GM18951 (cell line): ENCODE measurements at regions not wholly inside any gene's neighbourhood (a gene's known extent, or its start where the extent isn't known, plus 50 kb on each side); places are given as distances from the start of the nearest gene placed in this dataset.

Experiments used
- POLR2A ChIP-seq: IDR thresholded peaks from 4 replicates; pipeline ENCODE4 v1.6.1; 2011; ENCODE audit warnings: mild to moderate bottlenecking; ENCODE audit not compliant: insufficient read length, insufficient read depth; ENCODE audit errors: extremely low read depth
- in situ Hi-C: fragments of 300-500 bp; cut with MboI; formaldehyde crosslinking; loops from one replicate; pipeline ENCODE4 v1.12.0; 2022; ENCODE audit warnings: low sequenced_read_pairs, mixed read lengths, inconsistent platforms; ENCODE audit not compliant: unreplicated experiment

- in situ Hi-C loops = loop anchor here (5.0 to 10.0 kb wide), 2 partner anchors 57 to 180 kb away; no protein-coding TSS in a partner anchor
- peak; percentile 41 for TF ChIP-seq POLR2A
These were observed 50.6 kb upstream of the SMNDC1 start for GRCh38 chr10:110355141-110355831.

DNA sequence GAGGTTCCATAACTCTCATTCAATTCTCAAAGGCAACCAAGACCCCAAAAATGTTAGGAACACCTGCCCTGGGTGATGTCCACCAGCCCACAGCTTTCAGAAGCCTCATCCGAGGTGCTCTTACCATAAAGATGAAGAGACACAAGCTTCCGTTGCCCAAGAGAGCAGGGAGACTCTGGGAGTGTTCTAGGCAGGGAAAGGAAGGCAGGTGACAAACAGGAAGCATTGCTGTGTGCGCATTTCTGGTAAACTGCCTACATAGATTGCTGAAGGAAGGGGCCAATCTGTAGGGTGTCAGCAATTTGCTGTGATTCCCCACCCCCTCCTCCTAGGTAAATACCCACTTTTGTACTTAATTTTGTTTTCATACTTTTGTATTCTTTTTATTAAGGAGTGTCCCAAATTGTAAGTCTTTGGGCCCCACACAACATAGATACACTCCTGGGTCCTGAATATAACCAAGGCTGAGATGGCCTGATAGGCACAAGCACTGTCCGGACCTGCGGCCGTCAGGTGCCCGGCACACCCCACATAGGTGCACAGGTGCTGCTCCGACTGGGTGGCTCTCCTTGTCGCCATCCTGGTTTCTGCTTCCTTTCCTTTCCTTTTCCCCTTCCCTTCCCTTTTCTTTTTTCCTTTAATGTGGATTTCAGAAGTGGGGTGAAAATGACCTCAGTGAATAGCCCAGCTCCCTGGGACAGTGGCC, 51.4 kb upstream of the SMNDC1 start:
- in situ Hi-C loops = loop anchor here (5.0 to 10.0 kb wide), 2 partner anchors 56 to 179 kb away; no protein-coding TSS in a partner anchor
- TF ChIP-seq POLR2A = peak; percentile 18

GRCh38 chr10:110356628-110357245, 52.0 kb upstream of the SMNDC1 start:
- peak; percentile 35 for TF ChIP-seq POLR2A
- in situ Hi-C loops = loop anchor here (5.0 to 10.0 kb wide), 2 partner anchors 56 to 178 kb away; no protein-coding TSS in a partner anchor

DNA sequence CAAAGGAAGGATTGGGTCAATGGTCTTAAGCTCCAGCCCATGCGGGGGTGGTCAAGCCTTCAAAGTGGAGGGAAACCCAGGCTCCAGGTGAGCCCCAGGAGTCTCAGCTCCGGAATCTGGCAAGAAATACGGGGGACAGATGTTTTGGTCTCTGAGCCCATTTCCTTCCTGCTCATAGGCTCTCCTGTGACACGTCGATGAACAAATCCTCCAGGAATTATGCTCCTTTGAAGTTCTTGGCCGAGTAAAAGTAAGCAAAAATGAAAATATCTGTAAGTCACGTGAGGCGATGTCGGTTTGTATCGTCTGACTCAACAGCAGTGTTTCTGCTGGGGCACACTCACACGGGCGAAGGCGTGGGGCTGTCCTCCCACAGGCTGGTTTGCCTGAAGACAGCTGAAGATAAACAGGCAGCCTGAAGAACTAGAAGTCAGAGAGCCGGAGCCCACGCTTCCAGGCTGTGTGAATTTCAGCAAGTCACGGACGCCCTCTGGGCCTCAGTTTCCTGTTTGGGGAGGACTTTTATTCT, 52.6 kb upstream of the SMNDC1 start:
- in situ Hi-C loops = loop anchor here (5.0 to 10.0 kb wide), 2 partner anchors 55 to 177 kb away; no protein-coding TSS in a partner anchor
- no peak for TF ChIP-seq POLR2A

DNA sequence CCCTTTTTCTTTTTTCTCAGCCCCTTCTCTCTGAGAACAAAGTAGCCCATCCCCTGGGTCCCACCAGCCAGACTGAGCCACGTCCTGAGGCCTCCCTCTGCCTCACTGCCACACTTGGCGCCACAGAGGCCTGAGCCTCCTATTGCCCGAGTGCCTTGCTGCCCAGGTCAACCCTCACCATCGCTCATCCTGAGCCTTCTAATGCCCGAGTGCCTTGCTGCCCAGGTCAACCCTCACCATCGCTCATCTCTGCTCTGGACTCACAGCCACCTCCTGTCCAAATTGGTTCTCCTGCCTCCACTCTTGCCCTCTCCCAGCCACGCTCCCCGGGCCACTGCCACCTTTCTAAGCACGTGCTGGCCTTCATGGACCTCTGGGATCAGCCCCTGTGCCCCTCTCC, 53.2 kb upstream of the SMNDC1 start:
- in situ Hi-C loops = loop anchor here (5.0 to 10.0 kb wide), 2 partner anchors 54 to 177 kb away; no protein-coding TSS in a partner anchor
- no peak for TF ChIP-seq POLR2A

GRCh38 chr10:110358278-110358677, 53.6 kb upstream of the SMNDC1 start:
- TF ChIP-seq POLR2A = no peak
- in situ Hi-C loops = loop anchor here (5.0 to 10.0 kb wide), 2 partner anchors 54 to 177 kb away; no protein-coding TSS in a partner anchor

GRCh38 chr10:110358869-110359629, 54.3 kb upstream of the SMNDC1 start:
- in situ Hi-C loops = loop anchor here (5.0 to 10.0 kb wide), 2 partner anchors 53 to 176 kb away; no protein-coding TSS in a partner anchor
- no peak for TF ChIP-seq POLR2A

DNA sequence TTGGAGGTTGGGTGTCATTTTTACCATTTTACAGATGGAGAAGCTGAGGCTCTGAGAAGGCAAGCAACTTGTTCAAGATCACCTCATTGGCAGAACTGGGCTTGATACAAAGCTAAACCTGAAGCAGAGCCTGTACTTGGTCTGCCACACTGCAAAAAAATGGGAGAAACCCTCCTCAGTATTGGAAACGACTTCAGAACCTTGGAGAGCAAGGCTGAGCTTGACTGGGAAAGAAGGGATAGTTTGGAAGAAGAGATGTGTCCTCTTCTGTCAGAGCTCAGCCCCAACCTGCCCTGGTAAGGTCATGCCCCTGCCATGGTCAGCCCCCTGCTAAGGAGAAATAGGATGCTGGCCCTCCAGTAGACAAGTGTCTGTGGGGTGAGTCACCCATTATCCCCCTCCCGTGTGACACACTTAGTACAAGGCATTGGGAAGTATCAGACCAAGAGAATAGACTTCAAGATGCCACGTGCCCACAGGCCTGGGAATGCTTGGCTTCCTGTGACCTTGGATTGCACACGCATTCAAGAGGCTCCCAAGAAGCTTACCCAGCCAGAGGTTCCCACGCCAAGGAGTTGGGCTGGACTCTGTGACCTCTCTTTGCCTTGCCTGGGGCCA, 56.2 kb upstream of the SMNDC1 start:
- in situ Hi-C loops = no loop called here
- no peak for TF ChIP-seq POLR2A

DNA sequence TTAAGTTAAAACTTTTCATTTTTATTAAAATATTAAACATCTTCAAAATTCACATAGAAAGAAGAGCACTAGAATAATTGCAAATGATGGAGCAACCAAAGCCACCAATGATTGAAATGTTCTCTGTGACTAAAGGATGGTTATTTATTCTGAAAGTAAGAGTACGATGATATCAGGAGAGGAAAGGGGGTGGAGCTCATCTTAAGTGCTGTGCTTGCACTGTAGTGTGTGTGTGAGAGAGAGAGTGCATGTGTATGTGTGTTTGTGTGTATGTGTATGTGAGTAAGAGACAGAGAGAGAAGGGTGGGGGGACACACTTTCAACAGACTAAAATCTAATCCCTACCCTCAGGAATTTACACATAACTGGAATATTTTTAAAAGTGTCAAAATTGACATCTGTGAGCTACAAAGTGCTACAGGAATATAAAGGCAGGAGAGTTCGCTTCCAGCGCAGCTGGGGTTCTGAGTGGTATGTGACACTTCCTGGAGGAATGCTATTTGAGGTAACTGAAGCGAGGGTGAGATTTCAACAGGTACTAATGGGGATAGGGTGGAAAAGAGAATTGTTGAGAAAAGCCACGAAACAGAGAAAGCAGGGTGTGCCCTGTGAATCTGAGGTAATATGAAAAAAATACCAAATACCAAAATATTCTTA, 57.2 kb upstream of the SMNDC1 start:
- in situ Hi-C loops = no loop called here

GRCh38 chr10:110363572-110364411, 59.1 kb upstream of the SMNDC1 start:
- in situ Hi-C loops = no loop called here

More for the DNA sequence above, 57.2 kb upstream of the SMNDC1 start:
- no peak for TF ChIP-seq POLR2A

DNA sequence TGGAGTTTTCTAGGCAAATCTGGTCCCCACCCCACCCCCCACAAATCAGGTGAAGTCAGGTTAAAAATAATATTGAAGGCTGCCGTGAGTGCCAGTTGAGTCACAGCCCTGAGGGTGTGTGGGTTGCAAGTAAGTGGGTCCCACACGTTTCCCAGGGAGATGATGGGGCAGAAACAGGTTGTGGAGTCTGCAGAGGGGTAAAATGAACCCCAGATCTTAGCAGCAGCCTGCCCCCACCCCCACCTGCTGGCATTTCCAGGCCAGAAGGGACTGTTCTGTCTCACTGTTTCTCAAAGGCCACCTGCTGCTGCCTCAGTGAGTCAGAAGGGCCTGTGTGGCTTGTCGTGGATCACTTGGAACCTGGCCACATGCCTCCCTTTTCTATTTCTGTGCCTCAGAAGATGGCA, 59.8 kb upstream of the SMNDC1 start:
- TF ChIP-seq POLR2A = no peak
- in situ Hi-C loops = no loop called here

More at GRCh38 chr10:110363572-110364411, 59.1 kb upstream of the SMNDC1 start:
- no peak for TF ChIP-seq POLR2A
